ENCODE measurements at regions not wholly inside any gene's neighbourhood (a gene's known extent, or its start where the extent isn't known, plus 50 kb on each side); places are given as distances from the start of the nearest gene placed in this dataset.

- no peak for DNase-seq (ENCODE audit: low read depth, low spot score)
- H3K4me3 ChIP-seq (ENCODE audit: low read depth, low read length), result no peak overlapping the region
- POLR2A ChIA-PET, result no interaction called here
- no peak for TF ChIP-seq CTCF (IDR thresholded peaks at IDR 0.05; ENCODE audit: low read depth, low read length)
- no peaks in the 10 kb centered on the region for H3K9me3 ChIP-seq (ENCODE audit: control insufficient read depth, insufficient read depth, low read length)
- no peaks in the 10 kb centered on the region for H3K27me3 ChIP-seq (ENCODE audit: control insufficient read depth, insufficient read depth, low read length)
- H3K27ac ChIP-seq (ENCODE audit: low read depth, low read length), result no peak overlapping the region
- CTCF ChIA-PET, result no interaction called here
Measured at GRCh38 chr4:144817081-144817480, 171.1 kb downstream of the HHIP start.

- DNase-seq (ENCODE audit: low read depth, low spot score), result no peak
- Histone ChIP-seq H3K4me3 (ENCODE audit: low read depth, low read length) (no peak overlapping the region), H3K9me3 (ENCODE audit: control insufficient read depth, insufficient read depth, low read length) (no peaks in the 10 kb centered on the region), H3K27me3 (ENCODE audit: control insufficient read depth, insufficient read depth, low read length) (no peaks in the 10 kb centered on the region), H3K27ac (ENCODE audit: low read depth, low read length) (no peak overlapping the region)
- ChIA-PET CTCF (no interaction called here), POLR2A (no interaction called here)
- no peak for TF ChIP-seq CTCF (IDR thresholded peaks at IDR 0.05; ENCODE audit: low read depth, low read length)
Measured at GRCh38 chr4:144818136-144818535, 172.2 kb downstream of the HHIP start.

- Histone ChIP-seq H3K9me3 (ENCODE audit: control insufficient read depth, insufficient read depth, low read length) (no peaks in the 10 kb centered on the region), H3K27ac (ENCODE audit: low read depth, low read length) (no peak overlapping the region), H3K4me3 (ENCODE audit: low read depth, low read length) (no peak overlapping the region), H3K27me3 (ENCODE audit: control insufficient read depth, insufficient read depth, low read length) (no peaks in the 10 kb centered on the region)
- TF ChIP-seq CTCF (IDR thresholded peaks at IDR 0.05; ENCODE audit: low read depth, low read length), result no peak
- ChIA-PET POLR2A (no interaction called here), CTCF (no interaction called here)
- DNase-seq (ENCODE audit: low read depth, low spot score), result no peak
Measured at GRCh38 chr4:144819591-144819990, 173.6 kb downstream of the HHIP start.

GRCh38 chr4:144820011-144820727, 174.2 kb downstream of the HHIP start:
- no peak for TF ChIP-seq CTCF (IDR thresholded peaks at IDR 0.05; ENCODE audit: low read depth, low read length)
- DNase-seq (ENCODE audit: low read depth, low spot score), result no peak
- H3K27ac ChIP-seq (ENCODE audit: low read depth, low read length), result no peak overlapping the region
- ChIA-PET CTCF (no interaction called here), POLR2A (no interaction called here)
- H3K4me3 ChIP-seq (ENCODE audit: low read depth, low read length), result no peak overlapping the region
- H3K9me3 ChIP-seq (ENCODE audit: control insufficient read depth, insufficient read depth, low read length), result no peaks in the 10 kb centered on the region
- no peaks in the 10 kb centered on the region for H3K27me3 ChIP-seq (ENCODE audit: control insufficient read depth, insufficient read depth, low read length)

GRCh38 chr4:144820728-144821085, 174.8 kb downstream of the HHIP start:
- H3K27ac ChIP-seq (ENCODE audit: low read depth, low read length), result no peak overlapping the region
- CTCF ChIA-PET, result no interaction called here
- no peak for TF ChIP-seq CTCF (IDR thresholded peaks at IDR 0.05; ENCODE audit: low read depth, low read length)
- no peaks in the 10 kb centered on the region for H3K27me3 ChIP-seq (ENCODE audit: control insufficient read depth, insufficient read depth, low read length)
- DNase-seq (ENCODE audit: low read depth, low spot score), result no peak
- no peaks in the 10 kb centered on the region for H3K9me3 ChIP-seq (ENCODE audit: control insufficient read depth, insufficient read depth, low read length)
- POLR2A ChIA-PET, result no interaction called here
- H3K4me3 ChIP-seq (ENCODE audit: low read depth, low read length), result no peak overlapping the region

Data from AG04450 (cell line).